Gastroesophageal sphincter (tissue), 3 donors: ENCODE measurements at regions not wholly inside any gene's neighbourhood (a gene's known extent, or its start where the extent isn't known, plus 50 kb on each side); places are given as distances from the start of the nearest gene placed in this dataset.

Experiments used
- CTCF ChIP-seq, 4 experiments: fragments of 200-600 bp in 2 of 4; fragments of 450-650 bp in 2 of 4; sonication (generic) in 1 of 4; IDR thresholded peaks; one replicate each; pipeline ENCODE4 v1.5.1; 2017 to 2019; ENCODE audit warnings: antibody characterized with exemption in 4 of 4, mild to moderate bottlenecking in 2 of 4, moderate library complexity in 2 of 4
- POLR2A ChIP-seq, 2 donors: fragments of 450-650 bp; IDR thresholded peaks; one replicate each; pipeline ENCODE4 v1.6.1; 2017; ENCODE audit warnings: antibody characterized with exemption in 2 of 2, mild to moderate bottlenecking in 2 of 2, moderate library complexity in 1 of 2

GRCh38 chr9:108412755-108413154, 443.0 kb downstream of the ACTL7B start:
- TF ChIP-seq CTCF (IDR thresholded peaks at IDR 0.05) (no peak), POLR2A (IDR thresholded peaks at IDR 0.05) (no peak)
